Endothelial cell of umbilical vein (primary cell): ENCODE measurements at regions not wholly inside any gene's neighbourhood (a gene's known extent, or its start where the extent isn't known, plus 50 kb on each side); places are given as distances from the start of the nearest gene placed in this dataset.
A peak's percentile ranks its signal among the peaks of the same experiment; 100 is the strongest.

Experiments
- BruUV-seq: library from RNA; stranded (reverse); fragments of 400-500 nt; replicated peaks from 2 replicates; lab custom pipeline; 2021; lab: Mats Ljungman, UMichigan
- CTCF ChIA-PET: fragments of 300-600, 350-600 bp; sonication (Branson Sonifier 250); formaldehyde crosslinking; loops from one replicate; lab custom pipeline; 2021; ENCODE audit warnings: antibody characterized with exemption, inconsistent platforms; lab: Charles Lee
- POLR2A ChIA-PET: fragments of 300-600, 350-600 bp; sonication (Branson Sonifier 250); formaldehyde crosslinking; loops from one replicate; lab custom pipeline; 2021; ENCODE audit warnings: antibody characterized with exemption, inconsistent platforms; lab: Charles Lee
- DNase-seq: peaks from one replicate; pipeline ENCODE4 v3.0.0-alpha.2; 2011; ENCODE audit warnings: low read depth, low spot score
- FAIRE-seq: peaks from 2 replicates; lab custom pipeline; 2011; peaks lifted over from hg19 to GRCh38; lab: Jason Lieb, UNC
- H2AFZ ChIP-seq: 2 replicates; pipeline ENCODE4 v1.6.0; 2012; ENCODE audit warnings: low read depth, low read length, control low read depth, inconsistent platforms
- H3K27ac ChIP-seq: 2 replicates; pipeline ENCODE4 v1.5.1; 2011; ENCODE audit warnings: low read depth, mild to moderate bottlenecking, control low read depth, low read length, moderate library complexity; ENCODE audit not compliant: insufficient read depth
- H3K27me3 ChIP-seq, 2 experiments: 2 replicates each; pipeline versions ENCODE4 v1.6.0 to v1.6.1; 2011; ENCODE audit warnings: low read length in 2 of 2, mixed read lengths in 1 of 2; ENCODE audit not compliant: control insufficient read depth in 2 of 2, insufficient read depth in 2 of 2
- H3K36me3 ChIP-seq, 2 experiments: 2 replicates in 1 of 2; 3 replicates in 1 of 2; pipeline ENCODE4 v1.5.1; 2011; ENCODE audit warnings: low read length in 2 of 2, mild to moderate bottlenecking in 1 of 2, moderate library complexity in 1 of 2; ENCODE audit not compliant: control insufficient read depth in 2 of 2, insufficient read depth in 2 of 2; ENCODE audit errors: extremely low read depth in 1 of 2
- H3K4me1 ChIP-seq: 3 replicates; pipeline ENCODE4 v1.5.1; 2011; ENCODE audit warnings: mild to moderate bottlenecking, low read length; ENCODE audit not compliant: control insufficient read depth, insufficient read depth; ENCODE audit errors: extremely low read depth
- H3K4me2 ChIP-seq: 2 replicates; pipeline ENCODE4 v1.6.1; 2011; ENCODE audit warnings: low read length, control low read depth, mixed read lengths; ENCODE audit not compliant: insufficient read depth
- H3K4me3 ChIP-seq, 3 experiments: fragments of 200-600 bp in 1 of 3; sonication (generic), shearing (Covaris generic) in 1 of 3; replicated peaks in 1 of 3; 2 replicates each; pipeline ENCODE4 v1.5.1; 2011 to 2016; ENCODE audit warnings: control low read depth in 3 of 3, low read length in 3 of 3, mild to moderate bottlenecking in 2 of 3, inconsistent platforms in 1 of 3, low read depth in 1 of 3, moderate library complexity in 1 of 3; ENCODE audit not compliant: insufficient read depth in 1 of 3
- H3K79me2 ChIP-seq: 2 replicates; pipeline ENCODE4 v1.6.0; 2012; ENCODE audit warnings: low read length, inconsistent platforms; ENCODE audit not compliant: control insufficient read depth, insufficient read depth
- H3K9ac ChIP-seq: replicated peaks from 2 replicates; pipeline ENCODE3; 2011; ENCODE audit warnings: low read length, control low read depth; ENCODE audit not compliant: insufficient read depth; ENCODE audit errors: extremely low read depth
- H3K9me1 ChIP-seq: replicated peaks from 3 replicates; pipeline ENCODE4 v1.6.0; 2011; ENCODE audit warnings: mild to moderate bottlenecking, low read length; ENCODE audit not compliant: control insufficient read depth, insufficient read depth; ENCODE audit errors: extremely low read depth
- H3K9me3 ChIP-seq: replicated peaks from 2 replicates; pipeline ENCODE4 v1.5.1; 2012; ENCODE audit warnings: low read length, inconsistent platforms; ENCODE audit not compliant: control insufficient read depth, insufficient read depth
- H4K20me1 ChIP-seq: replicated peaks from 2 replicates; pipeline ENCODE3; 2011; ENCODE audit warnings: mild to moderate bottlenecking, low read length; ENCODE audit not compliant: control insufficient read depth, insufficient read depth; ENCODE audit errors: extremely low read depth
- CTCF ChIP-seq, 2 donors: IDR thresholded peaks; 1 replicate in 1 of 2; 2 replicates in 1 of 2; pipeline ENCODE4 v1.5.1; 2011; ENCODE audit warnings: low read length in 2 of 2, mild to moderate bottlenecking in 2 of 2, moderate library complexity in 2 of 2, control low read depth in 1 of 2, inconsistent platforms in 1 of 2, low read depth in 1 of 2; ENCODE audit not compliant: insufficient read depth in 1 of 2; ENCODE audit errors: extremely low read depth in 1 of 2
- EZH2 ChIP-seq: IDR thresholded peaks from 2 replicates; pipeline ENCODE4 v1.6.1; 2012; ENCODE audit warnings: borderline replicate concordance, low read depth, mild to moderate bottlenecking, moderate library complexity, low read length, inconsistent platforms; ENCODE audit not compliant: severe bottlenecking
- GATA2 ChIP-seq: IDR thresholded peaks from 2 replicates; pipeline ENCODE4 v1.7.0; 2011; ENCODE audit warnings: low read depth, mild to moderate bottlenecking, moderate library complexity, mixed read lengths, low read length; ENCODE audit not compliant: insufficient read length, insufficient read depth
- JUN ChIP-seq: IDR thresholded peaks from 2 replicates; pipeline ENCODE4 v1.6.1; 2011; ENCODE audit warnings: borderline replicate concordance, low read depth; ENCODE audit not compliant: insufficient read length, insufficient read depth
- MYC ChIP-seq: IDR thresholded peaks from one replicate; pipeline ENCODE4 v1.6.1; 2011; ENCODE audit warnings: mild to moderate bottlenecking, low read depth, low read length
- POLR2A ChIP-seq: IDR thresholded peaks from 2 replicates; pipeline ENCODE4 v1.6.1; 2012; ENCODE audit warnings: low read depth, mild to moderate bottlenecking, control low read depth, low read length
- POLR2AphosphoS5 ChIP-seq: IDR thresholded peaks from 2 replicates; pipeline ENCODE4 v1.6.1; 2012; ENCODE audit warnings: low read depth, mild to moderate bottlenecking, control low read depth, low read length, moderate library complexity; ENCODE audit not compliant: insufficient read depth
- dilution Hi-C: fragments of 300-500 bp; cut with MboI; formaldehyde crosslinking; loops from one replicate; pipeline ENCODE4 v1.15.0; 2019; ENCODE audit warnings: low sequenced_read_pairs; ENCODE audit not compliant: extremely low pct_ligation_motif_present
- intact Hi-C: fragments of 100-400 bp; cut with micrococcal nuclease; formaldehyde crosslinking; loops from one replicate; pipeline ENCODE4 v1.10.0; 2022
- TF ChIP-seq, protein P1 (sequence below): IDR thresholded peaks from 2 replicates; pipeline ENCODE4 v1.6.1; 2011; ENCODE audit not compliant: insufficient read depth, insufficient read length

- Histone ChIP-seq H3K4me3 (no peak overlapping the region), H4K20me1 (no peaks in the 10 kb centered on the region), H3K79me2 (no peaks in the 10 kb centered on the region), H2AFZ (no peak overlapping the region), H3K9ac (no peak overlapping the region), H3K27ac (no peak overlapping the region), H3K4me2 (no peak overlapping the region), H3K4me1 (peaks cover 14% of the 10 kb centered on the region), H3K36me3 (no peaks in the 10 kb centered on the region), H3K27me3 (no peaks in the 10 kb centered on the region), H3K9me1 (no peaks in the 10 kb centered on the region), H3K9me3 (no peaks in the 10 kb centered on the region)
- dilution Hi-C loops (no loop called here), intact Hi-C loops (no loop called here)
- CTCF ChIA-PET, result no interaction called here
- no peak for TF ChIP-seq POLR2AphosphoS5
- TF ChIP-seq, protein P1, sequence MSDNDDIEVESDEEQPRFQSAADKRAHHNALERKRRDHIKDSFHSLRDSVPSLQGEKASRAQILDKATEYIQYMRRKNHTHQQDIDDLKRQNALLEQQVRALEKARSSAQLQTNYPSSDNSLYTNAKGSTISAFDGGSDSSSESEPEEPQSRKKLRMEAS, result no peak
- no peak for TF ChIP-seq POLR2A
- TF ChIP-seq JUN, result no peak
- TF ChIP-seq CTCF (IDR thresholded peaks at IDR 0.05; ENCODE audit: extremely low read depth in 1 of 2, insufficient read depth in 1 of 2, low read depth in 1 of 2, low read length in 2 of 2), result no peak
- TF ChIP-seq EZH2, result no peak
- no peak for TF ChIP-seq GATA2
- TF ChIP-seq MYC, result no peak
- no peak for FAIRE-seq
- peak; percentile 17 for DNase-seq
- no TSS peak for BruUV-seq
- POLR2A ChIA-PET, result no interaction called here
Observed at GRCh38 chr2:40964509-40965250, 512.8 kb upstream of the SLC8A1 start.
